Stimulated activated CD4-positive, alpha-beta T cell treated with anti-CD3 and anti-CD28 coated beads, Interleukin-1b, Interleukin-23, amount 100 ng/mL, for 4 hours (primary cell): ENCODE measurements at regions not wholly inside any gene's neighbourhood (a gene's known extent, or its start where the extent isn't known, plus 50 kb on each side); places are given as distances from the start of the nearest gene placed in this dataset.
"Not testable (repeated sequence)": the region's sequence is repeated elsewhere in the genome, so short reads cannot be mapped to it uniquely, and the experiment has no call there.

Experiments
- DNase-seq, 2 donors: peaks; one replicate each; pipeline ENCODE4 v3.0.0-alpha.2; 2020; ENCODE audit warnings: low read depth in 2 of 2

DNA sequence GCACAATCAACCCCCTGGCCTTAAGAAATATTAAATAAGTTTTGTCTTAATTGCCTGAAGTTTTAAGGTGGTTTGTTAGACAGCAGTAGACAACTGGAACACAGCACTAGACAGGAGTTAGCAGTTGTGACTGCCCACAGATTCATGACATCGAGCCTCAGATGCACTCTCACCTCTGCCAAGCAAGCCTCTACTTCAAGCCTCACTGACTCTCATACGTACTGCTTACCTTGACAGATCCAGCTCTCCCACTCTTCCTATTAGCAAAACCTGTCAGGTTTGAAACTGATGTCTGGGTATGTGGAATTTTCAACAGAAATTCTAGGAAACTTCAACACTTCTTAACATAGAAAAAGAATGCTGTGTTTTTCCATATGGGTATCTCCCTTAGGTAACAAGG lies 382.9 kb upstream of the DPH6 start:
- no peak for DNase-seq

GRCh38 chr15:35929740-35930444 lies 383.9 kb upstream of the DPH6 start:
- no peak for DNase-seq

DNA sequence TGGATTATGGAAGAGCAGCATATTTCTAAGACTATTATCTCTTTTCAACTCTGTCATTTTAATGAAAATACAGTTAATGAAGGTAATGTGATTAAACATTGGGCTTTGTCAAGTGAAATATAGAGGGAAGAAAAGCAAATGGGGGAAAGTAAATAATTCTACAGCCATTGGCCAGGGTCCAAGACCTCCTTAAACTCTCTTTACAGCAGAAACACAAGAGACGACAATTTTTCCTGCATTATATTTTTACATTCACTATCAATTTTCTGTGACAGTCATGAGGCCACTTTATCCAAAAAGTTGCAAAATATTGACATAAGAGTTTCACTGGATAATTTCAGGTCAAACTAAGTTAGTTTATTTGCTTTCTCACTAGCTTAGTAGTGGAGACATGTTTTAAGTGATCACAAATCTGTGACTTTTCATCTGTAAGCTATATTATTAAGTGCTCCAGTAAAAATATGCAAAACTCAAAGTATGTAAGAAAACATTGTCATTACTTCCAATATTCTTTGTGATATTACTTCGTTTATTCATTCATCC lies 385.9 kb upstream of the DPH6 start:
- DNase-seq, result no peak

GRCh38 chr15:35932531-35932930 lies 386.6 kb upstream of the DPH6 start:
- DNase-seq, result no peak

- no peak for DNase-seq
Observed at GRCh38 chr15:35933531-35933930, 387.6 kb upstream of the DPH6 start.

GRCh38 chr15:35934383-35935049 lies 388.6 kb upstream of the DPH6 start:
- DNase-seq, result no peak

- DNase-seq, result no peak
Observed at GRCh38 chr15:35936284-35936683, 390.3 kb upstream of the DPH6 start.

GRCh38 chr15:35937380-35937779 lies 391.4 kb upstream of the DPH6 start:
- DNase-seq, result no peak

GRCh38 chr15:35944945-35945585 lies 399.1 kb upstream of the DPH6 start:
- no peak for DNase-seq

GRCh38 chr15:35953424-35953823 lies 407.5 kb upstream of the DPH6 start:
- DNase-seq, result no peak

- no peak for DNase-seq
Observed at GRCh38 chr15:35956056-35956455, 410.1 kb upstream of the DPH6 start.

DNA sequence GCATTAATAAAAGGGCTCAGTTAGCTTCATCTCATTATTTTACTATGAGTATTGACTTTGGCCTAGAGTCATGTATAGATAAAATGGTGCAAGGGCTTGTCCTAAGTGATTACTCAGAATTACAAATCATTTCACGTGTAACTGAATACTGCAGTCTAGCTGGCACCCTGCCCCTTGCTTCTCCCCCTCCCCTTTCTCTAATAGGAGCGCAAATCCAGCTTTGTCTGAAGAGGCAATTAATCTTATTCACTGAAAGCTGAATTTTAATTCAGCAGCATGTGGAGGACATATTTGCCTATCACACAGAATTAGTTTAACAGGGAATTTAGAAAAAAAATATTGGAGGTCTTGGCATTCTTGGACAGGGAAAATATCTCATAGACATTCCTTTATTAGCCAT lies 412.1 kb upstream of the DPH6 start:
- DNase-seq, result no peak

- DNase-seq, result no peak
Observed at GRCh38 chr15:35958975-35959374, 413.0 kb upstream of the DPH6 start.

DNA sequence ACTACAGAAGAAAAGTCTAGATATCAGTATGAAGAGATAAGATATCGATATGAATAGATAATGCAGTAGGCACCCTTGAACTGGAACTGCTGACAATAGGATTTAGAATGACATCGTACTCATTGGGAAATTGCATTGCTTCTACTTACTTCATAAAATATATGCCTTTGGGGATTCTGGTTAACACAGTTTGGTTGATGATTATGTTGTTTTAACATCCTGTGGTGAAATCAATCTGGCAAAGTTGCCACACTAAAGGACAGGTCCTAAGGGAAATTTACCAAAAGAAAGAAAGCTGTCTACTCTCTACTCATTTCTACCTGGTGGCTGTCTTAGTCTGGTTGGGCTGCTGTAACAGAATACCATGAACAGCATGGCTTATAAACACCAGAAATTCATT lies 417.4 kb upstream of the DPH6 start:
- DNase-seq, result no peak

GRCh38 chr15:35966781-35967180 lies 420.8 kb upstream of the DPH6 start:
- DNase-seq, result no peak

- DNase-seq, result not testable (repeated sequence)
Observed at GRCh38 chr15:35967968-35968367, 422.0 kb upstream of the DPH6 start.

GRCh38 chr15:35973029-35973428 lies 427.1 kb upstream of the DPH6 start:
- DNase-seq, result no peak

DNA sequence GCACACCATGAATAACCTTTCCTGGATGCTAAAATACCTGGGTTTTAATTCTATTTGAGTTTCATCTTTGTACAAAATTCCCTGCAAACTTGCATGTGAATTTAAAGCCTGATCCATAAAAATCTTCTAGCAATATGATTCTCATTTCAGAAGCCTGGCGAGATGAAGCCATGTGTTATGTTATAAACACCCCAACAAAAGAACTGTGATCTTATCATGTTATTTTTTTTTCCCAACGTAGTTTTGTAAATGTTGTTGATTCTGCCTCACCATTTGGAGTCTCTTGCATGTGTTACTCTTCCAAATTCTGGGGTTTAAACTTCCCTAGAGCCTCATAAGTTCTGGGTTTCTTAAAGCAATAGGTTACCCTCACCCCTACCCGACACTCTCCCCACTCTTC lies 428.1 kb upstream of the DPH6 start:
- DNase-seq, result no peak

GRCh38 chr15:35975941-35976340 lies 430.0 kb upstream of the DPH6 start:
- DNase-seq, result no peak

DNA sequence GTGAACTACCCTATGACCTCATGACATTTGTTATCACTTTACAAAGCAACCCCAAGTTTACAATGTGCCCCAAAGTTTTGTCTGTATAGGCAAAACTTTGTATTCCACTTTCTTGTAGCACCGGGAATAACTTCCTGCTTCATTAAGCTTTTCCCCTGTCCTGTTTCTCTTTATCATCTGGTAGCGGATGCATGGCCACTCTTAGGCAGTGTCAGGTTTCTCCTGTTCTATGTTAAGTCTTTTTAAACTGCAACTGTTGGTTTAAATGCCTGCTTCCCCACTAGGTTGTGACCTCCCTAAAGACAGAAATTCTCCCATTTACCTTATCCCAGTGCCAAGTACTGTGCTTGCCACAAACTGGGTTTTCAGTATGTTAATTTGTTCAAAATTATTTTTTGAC lies 433.6 kb upstream of the DPH6 start:
- DNase-seq, result no peak

- DNase-seq, result no peak
Observed at GRCh38 chr15:35980719-35981118, 434.8 kb upstream of the DPH6 start.

DNA sequence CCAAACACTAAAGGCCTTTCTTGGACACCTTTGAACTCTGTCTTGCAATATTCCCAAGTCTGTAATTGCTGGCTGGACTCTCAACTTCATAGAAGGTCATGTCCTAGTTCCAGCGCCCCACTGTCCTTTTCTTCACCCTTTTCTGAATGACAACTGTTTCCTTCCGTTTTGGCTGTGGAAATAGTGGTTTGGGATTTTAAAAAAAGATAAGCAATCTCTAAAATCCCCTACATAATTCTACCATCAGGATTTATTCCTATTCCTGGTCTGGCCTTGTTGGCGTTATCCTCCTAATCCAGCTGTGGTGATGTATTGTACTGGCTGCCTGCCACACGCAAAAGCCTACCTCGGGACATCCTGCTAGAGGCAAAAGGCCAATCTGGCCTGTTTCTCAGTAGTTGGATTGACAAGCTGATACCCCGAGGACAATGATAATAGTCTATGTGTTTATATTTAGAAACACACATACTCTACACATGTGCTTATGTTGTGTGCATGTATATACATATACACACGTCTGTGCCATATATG lies 440.3 kb upstream of the DPH6 start:
- no peak for DNase-seq

GRCh38 chr15:35987056-35987455 lies 441.1 kb upstream of the DPH6 start:
- DNase-seq, result no peak
